GM18502 (cell line): ENCODE measurements at regions not wholly inside any gene's neighbourhood (a gene's known extent, or its start where the extent isn't known, plus 50 kb on each side); places are given as distances from the start of the nearest gene placed in this dataset.

Experiments
- ATAC-seq: cut with Tn5 transposase; IDR thresholded peaks from one replicate; pipeline ENCODE4 v1.9.1; 2021; ENCODE audit warnings: mild to moderate bottlenecking; ENCODE audit not compliant: unreplicated experiment, poor library complexity

DNA sequence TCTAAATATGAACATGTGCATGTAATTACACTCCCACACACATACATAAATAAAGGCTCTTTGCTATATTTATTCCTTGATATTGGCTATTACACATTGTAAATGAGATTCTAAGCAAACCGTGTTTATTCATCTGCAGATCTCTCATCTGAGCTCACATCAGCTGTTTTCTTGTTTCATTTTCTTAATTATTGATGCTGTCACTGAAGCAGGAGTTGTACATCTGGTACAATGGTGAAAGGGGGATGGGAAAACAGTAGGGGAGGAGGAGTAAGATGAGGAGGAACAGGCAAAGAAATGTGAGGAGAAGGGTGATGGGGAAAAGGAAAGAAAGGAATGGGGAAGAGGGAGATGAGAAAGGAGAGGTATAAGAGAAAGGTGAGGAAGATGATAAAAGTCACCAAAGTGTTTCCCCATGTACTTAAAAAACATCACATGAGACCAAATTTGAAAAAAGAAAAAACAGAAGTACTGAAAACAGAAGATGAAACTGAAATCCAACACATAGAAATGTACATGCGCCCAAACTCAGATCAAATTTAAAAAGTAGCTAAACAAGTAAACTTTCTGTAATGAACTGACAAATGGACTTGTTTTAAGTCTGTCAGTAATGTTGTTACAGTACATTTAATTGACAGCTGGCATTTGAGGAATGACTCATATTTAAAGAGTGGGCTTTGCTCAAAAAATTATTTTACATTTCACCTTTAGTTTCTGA is 472.2 kb downstream of the ARL4A start:
- no peak for ATAC-seq

DNA sequence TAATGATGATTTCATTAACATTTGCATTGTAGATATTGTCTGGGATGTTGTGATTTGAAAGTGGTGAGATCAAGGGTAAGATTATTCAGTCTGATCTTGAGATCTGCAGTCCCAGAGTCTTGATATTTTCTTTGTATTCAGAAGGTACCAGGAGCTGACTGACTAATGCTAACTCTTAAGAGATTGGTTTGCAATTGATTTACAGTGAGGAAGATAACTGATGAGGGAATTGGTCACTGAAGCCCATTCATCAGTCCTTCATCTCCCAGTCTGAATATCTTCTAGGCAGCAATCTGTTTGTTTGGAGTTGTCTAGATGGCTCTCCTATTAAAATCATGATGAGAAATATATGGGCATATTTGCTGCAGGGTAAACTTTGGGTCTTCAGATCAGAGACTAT is 473.7 kb downstream of the ARL4A start:
- ATAC-seq, result no peak

DNA sequence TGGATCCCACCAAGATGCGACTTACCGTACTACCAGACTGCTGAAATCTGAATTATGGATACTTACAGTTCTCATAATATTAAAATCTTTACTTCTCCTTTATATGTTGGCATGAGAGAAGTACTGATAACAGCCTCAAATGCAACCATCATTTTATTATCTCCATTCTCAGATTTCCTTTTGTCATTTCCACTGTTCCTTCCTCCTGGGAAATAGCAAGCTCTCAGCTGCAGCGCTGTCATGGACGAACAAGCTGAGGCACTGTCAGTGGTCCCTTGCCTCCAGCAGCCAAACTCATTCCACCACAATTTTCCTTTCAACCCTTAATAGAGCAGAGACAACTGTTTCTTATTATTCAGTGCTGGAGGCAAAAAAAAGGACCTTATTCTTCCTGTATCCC is 478.4 kb downstream of the ARL4A start:
- ATAC-seq, result no peak

DNA sequence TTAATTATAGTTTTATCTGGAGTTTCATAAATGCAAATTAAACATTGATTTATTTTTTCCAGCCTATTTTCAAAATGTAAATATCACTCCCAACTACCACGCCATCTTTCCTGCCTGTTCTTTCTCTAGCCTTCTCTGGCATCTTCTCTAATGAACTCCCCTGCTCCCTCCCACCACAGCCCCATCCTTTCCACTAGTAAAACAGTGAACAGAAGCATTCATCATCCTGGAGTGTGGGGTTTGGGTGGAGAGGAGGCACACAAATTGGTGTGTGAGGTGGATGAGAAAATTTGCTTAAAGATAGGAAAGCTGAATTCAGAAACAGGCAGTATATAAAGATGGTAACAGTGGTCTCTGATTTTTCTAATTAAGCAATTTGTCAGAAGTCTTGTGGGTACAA is 479.4 kb downstream of the ARL4A start:
- ATAC-seq, result no peak

DNA sequence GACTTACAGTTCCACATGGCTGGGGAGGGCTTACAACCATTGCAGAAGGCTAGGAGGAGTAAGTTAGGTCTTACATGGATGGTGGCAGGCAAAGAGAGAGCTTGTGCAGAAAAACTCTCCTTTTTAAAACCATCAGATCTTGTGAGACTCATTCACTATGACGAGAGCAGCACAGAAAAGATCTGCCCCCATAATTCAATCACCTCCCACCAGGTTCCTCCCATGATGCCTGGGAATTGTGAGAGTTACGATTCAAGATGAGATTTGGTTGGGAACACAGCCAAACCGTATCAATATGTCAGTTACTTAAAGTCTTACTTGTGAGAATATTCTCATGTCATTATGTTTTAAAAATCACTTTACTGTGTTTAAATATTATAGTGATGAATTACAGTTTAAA is 481.9 kb downstream of the ARL4A start:
- no peak for ATAC-seq

DNA sequence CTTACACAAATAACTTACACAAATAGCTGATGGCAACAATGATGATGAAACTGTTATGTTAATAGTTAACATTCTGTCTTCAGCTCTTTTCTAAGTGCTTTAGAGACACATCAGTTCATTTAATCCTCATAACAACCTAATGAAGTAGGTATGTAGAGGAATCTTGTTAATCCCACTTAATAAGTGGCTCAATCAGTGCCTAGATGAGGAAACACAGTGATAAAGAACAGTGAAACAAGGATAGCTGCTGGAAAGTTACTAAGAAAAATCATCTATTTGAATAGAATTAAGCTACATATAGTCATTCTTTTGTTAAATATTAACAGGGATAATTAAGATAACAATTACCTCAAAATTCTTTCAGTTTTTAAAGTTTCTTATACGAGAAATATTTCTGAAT is 487.6 kb downstream of the ARL4A start:
- ATAC-seq, result no peak

DNA sequence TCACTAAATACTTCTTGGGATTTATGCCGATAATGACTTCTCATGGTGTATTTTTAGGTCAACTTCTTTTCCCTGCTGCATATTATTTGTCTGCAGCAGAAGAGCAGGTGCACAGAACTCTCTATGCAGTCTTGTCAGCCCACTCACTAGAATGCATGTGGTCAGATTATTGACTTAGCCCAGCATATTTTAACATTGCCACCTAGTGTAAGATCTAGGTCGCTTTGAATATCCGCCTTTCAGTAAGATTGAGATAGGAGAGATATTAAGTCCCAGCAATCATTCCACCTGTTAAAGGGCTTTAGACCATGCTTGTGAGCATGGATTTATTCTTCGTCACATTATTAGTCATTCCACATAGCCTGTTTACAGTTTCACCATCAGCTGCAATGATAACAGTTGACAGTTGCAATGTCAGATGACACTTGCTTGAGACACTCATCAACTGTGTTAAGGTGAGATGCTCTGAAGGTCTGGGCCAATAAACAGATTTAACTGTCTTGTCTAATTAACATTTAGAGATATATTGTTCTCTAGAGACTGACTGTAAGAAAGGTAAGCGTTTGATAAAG is 491.7 kb downstream of the ARL4A start:
- no peak for ATAC-seq

DNA sequence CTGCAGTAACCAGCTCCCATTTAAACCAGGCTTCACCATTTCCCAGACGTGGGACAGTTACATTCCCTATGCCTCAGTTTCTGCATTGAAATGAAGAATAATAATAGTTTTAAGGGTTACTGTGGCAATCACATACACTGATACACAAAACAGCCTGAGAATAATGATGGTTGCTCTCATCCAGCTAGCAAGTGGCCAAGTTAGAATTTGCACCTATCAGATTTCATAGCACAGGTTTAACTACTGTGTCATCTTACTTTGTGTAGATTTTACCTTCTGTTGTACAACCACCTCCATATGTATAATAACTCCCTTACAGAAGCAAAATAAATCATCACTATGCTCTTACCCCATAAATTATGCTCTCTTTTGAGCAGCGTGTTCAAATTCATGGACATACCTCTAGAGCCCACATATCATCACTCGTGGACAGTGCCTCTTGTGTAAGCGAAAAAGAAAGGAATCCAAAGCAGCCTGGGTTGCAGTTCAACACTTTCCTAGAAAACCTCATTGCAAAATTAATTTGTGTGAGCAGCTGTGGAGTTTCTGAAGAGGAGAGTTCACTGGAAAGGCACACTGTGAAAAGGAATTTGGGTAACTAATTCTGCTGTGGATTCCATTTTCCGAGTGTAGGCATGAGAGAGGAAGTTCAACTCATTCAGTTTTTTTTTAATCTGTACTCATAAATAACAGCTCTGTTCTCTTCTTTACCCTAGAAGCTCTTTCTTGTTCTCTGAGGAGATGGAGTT is 492.5 kb downstream of the ARL4A start:
- ATAC-seq, result no peak

DNA sequence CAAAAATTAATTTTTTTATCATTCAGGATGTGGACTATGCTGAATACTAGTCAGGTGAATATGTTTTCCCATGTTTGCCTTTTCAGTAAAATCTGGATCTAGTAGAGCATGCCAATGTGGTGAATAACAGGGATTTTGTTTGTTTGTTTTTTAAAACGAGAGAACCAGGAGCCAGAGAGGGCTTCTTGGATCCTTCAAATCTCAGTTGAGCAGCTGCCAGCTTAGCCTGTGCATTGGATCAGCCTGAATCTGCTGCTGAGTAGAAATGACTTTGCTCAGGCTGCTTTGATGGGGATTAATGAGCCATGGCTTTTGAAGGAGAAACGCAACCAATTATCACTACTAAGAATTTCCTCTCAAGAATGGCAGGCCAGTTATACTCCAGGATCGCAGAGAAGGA is 493.8 kb downstream of the ARL4A start:
- ATAC-seq, result no peak

DNA sequence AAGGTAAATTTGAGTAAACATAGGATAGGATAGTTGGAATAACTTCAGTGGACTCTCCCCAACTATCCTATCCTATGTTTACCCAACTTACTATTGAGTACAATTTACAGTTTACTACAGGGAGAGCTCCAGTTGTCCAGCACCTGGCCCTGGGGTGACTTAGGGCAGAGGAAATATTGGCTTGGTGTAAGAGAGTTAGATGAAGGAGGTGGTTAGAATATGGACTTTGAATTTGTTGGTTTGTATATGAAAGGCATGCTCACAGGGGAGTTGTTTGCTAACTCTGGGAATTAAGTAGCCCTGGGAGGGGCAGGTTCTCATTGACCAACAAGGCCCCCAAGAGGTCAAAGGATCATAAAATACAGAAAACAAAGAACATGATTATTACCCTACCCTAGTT is 497.7 kb downstream of the ARL4A start:
- ATAC-seq, result no peak

DNA sequence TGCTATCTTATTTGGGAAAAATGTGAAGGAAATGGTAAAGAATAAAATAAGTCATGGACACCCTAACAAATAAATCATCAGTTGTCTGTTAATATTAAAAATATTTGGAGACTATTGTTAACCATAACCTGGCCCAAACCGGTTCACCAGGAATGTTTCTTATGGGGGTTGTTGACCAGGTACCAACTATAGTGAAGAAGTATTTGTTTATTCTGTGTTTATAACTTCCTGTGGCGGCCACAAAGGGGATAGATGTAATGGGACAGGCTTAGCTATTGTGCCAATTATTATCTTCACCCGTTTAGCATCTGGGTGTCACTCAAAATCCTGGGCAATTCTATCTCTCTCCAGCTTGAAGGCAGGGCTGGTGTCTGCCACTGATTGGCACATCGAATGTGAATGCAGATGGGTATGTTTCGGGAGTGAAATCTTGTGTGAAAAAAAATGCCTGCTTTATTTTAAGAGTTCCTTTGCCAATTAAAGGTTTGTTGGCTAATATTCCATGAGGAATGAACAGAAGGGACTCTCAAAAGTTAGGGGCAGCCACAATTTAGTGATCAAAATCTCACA is 500.9 kb downstream of the ARL4A start:
- no peak for ATAC-seq

DNA sequence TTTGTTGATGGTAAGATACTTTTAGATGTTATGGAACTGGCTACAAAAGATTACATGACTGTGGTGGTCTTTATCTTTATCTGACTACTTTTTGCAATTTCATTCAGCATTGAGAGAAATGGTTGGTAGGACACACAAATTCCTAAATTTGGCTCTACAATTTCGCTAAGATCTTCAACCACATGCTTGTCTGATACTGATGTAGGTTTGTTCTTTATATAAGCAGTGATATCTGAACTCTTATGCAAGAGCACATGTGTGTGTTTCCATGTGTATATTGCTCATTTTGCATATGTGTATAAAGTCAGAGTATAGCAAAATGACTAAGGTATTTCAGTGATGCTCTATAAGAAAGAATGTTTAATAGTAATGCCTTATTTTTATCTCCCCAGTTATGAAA is 501.5 kb downstream of the ARL4A start:
- ATAC-seq, result no peak

DNA sequence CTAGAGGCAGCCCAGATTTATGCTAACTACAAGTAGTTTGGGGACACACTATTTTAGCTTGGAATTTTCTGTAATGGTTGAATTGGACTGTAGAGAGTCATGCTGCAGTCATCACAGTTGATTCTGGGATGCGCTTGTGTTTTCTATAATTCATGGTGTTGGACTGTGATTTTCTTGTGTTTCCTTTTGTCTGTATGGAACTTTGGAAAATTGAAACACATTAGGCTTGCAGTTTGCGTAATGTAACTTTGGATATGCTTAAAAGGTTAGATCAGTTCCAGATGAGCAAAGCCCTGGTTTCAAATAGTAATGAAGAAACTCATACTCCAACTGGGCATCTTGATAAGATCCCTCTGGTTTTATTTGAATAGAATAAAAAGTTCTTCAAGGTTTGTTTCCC is 502.2 kb downstream of the ARL4A start:
- no peak for ATAC-seq

DNA sequence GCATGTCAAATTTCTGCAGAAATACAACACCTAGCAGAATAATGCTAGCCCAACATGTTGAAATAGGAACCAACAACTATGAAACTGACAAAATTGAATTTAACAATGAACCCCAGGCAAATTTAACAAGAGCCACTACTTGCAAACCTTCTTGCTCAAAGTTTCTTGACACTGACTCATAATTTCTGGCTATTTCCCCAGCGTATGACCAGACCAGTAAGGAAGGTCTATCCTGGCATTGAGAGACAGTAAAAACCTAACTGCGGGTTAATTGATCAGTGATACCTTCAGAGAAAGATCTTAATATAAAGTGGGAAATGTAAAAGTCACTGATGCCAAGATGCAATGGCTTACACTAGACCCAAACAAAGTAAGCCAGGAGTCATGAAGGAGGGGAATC is 510.1 kb downstream of the ARL4A start:
- ATAC-seq, result no peak

DNA sequence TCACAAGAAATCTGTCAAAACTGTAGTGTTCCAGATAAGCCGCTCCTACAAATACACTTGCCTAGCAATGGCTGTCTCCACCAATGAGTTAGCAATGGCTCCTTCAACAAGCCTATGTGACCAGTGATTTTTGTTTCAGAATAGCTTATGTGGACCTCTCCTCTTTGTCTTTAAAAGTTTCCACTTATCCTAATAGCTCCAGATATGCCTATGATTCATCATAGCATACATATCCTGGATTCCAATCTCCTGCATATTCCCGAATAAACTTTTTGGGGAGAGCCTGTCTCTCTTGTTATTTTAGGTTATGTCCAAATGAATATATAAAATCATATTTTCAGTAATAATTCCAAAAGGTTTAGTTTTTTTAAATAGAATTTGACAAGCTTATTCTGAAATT is 510.6 kb downstream of the ARL4A start:
- no peak for ATAC-seq

DNA sequence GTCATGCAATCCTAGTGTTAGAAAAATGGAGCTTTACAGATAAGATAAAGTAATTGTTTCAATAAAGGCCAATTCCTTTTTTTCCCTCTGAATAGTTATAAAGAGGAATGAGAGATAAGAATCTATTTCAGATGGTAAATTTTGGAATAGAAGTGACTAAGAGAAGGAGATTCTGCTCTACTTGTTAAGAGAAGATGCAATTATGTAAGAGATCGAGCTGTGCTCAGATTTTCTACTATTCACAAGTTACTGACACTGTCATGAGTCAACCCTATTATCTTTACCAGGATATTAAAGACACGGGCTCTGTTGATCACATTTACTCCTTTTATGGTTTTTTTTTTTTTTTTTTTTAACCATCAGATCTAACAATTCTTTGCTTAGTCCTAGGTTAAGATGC is 511.3 kb downstream of the ARL4A start:
- ATAC-seq, result no peak

DNA sequence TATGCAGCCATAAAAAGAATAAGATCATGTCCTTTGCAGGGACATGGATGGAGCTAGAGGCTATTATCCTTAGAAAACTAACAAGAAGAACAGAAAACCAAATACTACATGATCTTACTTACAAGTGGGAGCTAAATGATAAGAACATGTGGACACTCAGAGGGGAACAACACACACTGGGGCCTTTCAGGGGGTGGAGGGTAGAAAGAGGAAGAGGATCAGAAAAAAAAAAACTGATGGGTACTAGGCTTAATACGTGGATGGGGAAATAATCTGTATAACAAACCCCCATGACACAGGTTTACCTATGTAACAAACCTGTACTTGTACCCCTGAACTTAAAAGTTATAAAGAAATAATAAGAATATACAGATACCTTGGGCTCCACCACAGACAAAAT is 514.2 kb downstream of the ARL4A start:
- no peak for ATAC-seq

DNA sequence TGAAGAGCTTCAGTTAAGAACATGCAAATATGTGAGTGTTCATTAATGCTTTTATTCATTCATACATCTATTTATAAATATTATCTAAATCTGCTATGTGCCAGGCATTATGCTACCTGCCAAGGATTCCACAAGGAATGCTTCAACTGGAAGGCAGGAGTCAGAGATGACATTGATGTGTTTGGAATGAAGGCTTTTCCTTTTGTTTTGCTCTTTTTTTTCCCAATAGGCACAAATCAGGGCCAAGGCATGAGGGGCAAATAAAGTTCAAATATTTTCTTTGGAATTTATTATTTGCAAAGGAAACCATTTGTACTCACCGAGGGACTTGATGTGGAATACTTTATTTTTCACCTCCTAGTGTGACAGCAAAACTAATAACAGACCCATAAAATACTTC is 530.3 kb downstream of the ARL4A start:
- no peak for ATAC-seq

DNA sequence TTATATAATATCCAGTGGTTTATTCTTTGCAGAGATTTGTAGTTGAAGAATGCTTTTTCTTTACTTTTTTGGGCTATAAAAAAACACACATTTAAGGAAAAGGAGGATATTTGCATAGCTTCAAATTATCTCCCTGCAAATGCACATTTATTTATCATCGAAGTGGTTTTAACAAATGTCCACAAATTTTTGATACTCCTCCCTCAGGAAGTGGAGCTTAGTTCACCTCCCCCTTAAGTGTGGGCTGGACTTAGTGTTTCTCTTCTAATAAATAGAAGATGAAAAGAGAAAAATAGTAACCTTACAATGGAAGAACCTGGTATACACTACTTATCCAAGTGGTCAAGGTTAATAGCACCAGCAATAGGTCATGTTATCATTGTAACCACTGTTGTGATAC is 537.6 kb downstream of the ARL4A start:
- no peak for ATAC-seq

DNA sequence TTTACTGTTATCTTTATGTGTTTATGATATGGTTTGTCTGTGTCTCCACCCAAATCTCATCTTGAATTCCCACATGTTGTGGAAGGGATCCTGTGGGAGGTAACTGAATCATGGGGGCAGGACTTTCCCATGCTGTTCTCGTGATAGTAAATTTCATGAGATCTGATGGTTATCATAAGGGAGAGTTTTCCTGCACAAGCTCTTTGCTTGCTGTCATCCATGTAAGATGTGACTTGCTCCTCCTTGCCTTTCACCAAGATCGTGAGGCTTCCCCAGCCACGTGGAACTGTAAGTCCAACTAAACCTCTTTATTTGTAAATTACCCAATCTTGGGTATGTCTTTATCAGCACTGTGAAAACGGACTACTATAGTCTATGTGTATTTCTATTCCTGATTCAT is 539.0 kb downstream of the ARL4A start:
- ATAC-seq, result no peak

DNA sequence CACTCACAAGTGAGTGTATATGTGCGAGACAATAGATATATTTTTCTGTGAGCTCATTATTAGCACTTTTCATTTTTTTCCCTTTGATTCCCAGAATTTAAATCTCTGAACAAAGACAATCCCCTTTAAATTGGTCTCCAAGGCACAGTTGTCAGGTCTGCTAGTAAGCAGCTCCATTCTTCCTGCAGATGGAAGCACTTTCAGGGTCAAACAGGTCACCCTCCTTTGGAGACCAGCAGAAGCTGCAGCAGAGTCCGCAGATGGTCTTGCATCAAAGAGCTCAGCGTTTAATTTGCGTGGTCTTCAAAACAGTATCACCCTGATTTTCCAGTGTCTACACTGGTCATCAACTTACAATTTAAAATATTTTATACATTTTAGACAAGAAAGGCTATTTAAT is 543.8 kb downstream of the ARL4A start:
- no peak for ATAC-seq

DNA sequence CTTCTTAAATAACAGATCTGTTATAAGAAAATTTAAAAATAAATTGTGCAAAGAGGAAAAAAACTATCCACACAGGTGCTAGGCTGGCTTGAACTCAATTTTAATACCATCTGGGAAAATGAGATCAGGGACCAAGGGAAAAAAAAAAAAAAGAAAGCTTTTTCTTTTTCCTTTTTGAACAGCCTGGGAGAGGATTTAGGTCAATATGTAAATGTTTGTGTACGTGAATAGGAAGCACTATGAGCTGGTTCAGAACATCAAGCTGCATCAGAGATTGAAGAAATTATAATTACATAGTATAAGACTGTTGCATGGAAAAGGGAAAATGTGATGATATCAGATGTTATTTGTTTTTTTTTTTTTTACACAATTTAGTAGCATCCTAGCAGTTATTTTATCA is 548.0 kb downstream of the ARL4A start:
- ATAC-seq, result no peak
